Endothelial cell of umbilical vein (primary cell): ENCODE measurements at regions not wholly inside any gene's neighbourhood (a gene's known extent, or its start where the extent isn't known, plus 50 kb on each side); places are given as distances from the start of the nearest gene placed in this dataset.

ENCODE experiments used
- EZH2 ChIP-seq: IDR thresholded peaks from 2 replicates; pipeline ENCODE4 v1.6.1; 2012; ENCODE audit warnings: borderline replicate concordance, low read depth, mild to moderate bottlenecking, moderate library complexity, low read length, inconsistent platforms; ENCODE audit not compliant: severe bottlenecking
- POLR2A ChIP-seq: IDR thresholded peaks from 2 replicates; pipeline ENCODE4 v1.6.1; 2012; ENCODE audit warnings: low read depth, mild to moderate bottlenecking, control low read depth, low read length
- TF ChIP-seq, protein P1 (sequence below), 2 donors: IDR thresholded peaks; 1 replicate in 1 of 2; 2 replicates in 1 of 2; pipeline ENCODE4 v1.5.1; 2011; ENCODE audit warnings: low read length in 2 of 2, mild to moderate bottlenecking in 2 of 2, moderate library complexity in 2 of 2, control low read depth in 1 of 2, inconsistent platforms in 1 of 2, low read depth in 1 of 2; ENCODE audit not compliant: insufficient read depth in 1 of 2; ENCODE audit errors: extremely low read depth in 1 of 2
- TF ChIP-seq, protein P2 (sequence below): IDR thresholded peaks from 2 replicates; pipeline ENCODE4 v1.6.1; 2011; ENCODE audit not compliant: insufficient read depth, insufficient read length

DNA sequence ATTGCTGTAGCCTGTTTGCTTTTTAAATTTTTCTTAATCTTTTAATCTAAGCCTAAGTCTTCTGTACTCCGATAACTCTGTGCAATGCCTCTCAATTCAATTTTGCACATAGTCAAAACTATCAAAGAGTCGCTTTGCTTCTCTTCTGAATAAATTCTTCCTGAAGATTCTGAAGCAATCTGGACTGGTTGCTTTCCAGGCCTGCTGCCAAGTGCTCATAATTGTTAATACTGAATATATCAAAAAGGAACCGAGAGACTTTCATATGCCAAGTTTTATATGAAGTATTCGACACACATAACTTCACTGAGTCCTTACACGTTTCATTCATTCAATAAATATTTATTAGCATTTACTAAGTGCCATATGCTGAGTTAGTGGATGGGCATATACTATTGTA is 91.3 kb downstream of the EDNRB start:
- no peak for TF ChIP-seq POLR2A
- TF ChIP-seq, protein P1, sequence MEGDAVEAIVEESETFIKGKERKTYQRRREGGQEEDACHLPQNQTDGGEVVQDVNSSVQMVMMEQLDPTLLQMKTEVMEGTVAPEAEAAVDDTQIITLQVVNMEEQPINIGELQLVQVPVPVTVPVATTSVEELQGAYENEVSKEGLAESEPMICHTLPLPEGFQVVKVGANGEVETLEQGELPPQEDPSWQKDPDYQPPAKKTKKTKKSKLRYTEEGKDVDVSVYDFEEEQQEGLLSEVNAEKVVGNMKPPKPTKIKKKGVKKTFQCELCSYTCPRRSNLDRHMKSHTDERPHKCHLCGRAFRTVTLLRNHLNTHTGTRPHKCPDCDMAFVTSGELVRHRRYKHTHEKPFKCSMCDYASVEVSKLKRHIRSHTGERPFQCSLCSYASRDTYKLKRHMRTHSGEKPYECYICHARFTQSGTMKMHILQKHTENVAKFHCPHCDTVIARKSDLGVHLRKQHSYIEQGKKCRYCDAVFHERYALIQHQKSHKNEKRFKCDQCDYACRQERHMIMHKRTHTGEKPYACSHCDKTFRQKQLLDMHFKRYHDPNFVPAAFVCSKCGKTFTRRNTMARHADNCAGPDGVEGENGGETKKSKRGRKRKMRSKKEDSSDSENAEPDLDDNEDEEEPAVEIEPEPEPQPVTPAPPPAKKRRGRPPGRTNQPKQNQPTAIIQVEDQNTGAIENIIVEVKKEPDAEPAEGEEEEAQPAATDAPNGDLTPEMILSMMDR (IDR thresholded peaks at IDR 0.05; ENCODE audit: extremely low read depth in 1 of 2, insufficient read depth in 1 of 2, low read depth in 1 of 2, low read length in 2 of 2): no peak
- TF ChIP-seq EZH2: no peak
- TF ChIP-seq, protein P2, sequence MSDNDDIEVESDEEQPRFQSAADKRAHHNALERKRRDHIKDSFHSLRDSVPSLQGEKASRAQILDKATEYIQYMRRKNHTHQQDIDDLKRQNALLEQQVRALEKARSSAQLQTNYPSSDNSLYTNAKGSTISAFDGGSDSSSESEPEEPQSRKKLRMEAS: no peak
